ENCODE measurements at regions not wholly inside any gene's neighbourhood (a gene's known extent, or its start where the extent isn't known, plus 50 kb on each side); places are given as distances from the start of the nearest gene placed in this dataset.
A peak's percentile ranks its signal among the peaks of the same experiment; 100 is the strongest.

DNA sequence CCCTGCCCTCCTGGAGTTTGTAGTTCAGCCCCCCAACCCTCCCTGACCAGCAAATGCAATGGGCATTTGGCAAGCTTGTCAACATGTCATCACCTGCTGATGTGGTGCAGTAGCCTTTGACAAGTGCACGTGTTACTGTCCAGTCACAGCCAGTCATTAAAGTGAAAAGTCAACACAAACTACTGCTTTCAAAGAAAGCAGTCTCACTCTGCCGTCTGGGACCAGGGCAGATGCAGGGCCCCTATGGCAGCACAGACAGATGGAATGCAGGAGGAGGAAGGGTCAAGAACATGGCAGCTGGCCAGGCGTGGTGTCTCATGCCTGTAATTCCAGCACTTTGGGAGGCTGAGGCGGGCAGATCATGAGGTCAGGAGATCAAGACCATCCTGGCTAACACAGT is 222.4 kb upstream of the OSR1 start:
- no CpG with 5 or more reads among the region's 4 CpGs for WGBS (ENCODE audit: insufficient coverage, low lambda C conversion rate)
- H3K36me3 ChIP-seq (ENCODE audit: control insufficient read depth, insufficient read depth, low read length): no peaks in the 10 kb centered on the region
- no peak for DNase-seq
- no peak overlapping the region for H3K27ac ChIP-seq (ENCODE audit: low read length)
- H3K9me3 ChIP-seq (ENCODE audit: control insufficient read depth, low read depth, low read length): no peaks in the 10 kb centered on the region
- H3K27me3 ChIP-seq (ENCODE audit: control insufficient read depth, insufficient read depth, low read length): no peaks in the 10 kb centered on the region
- H3K4me1 ChIP-seq (ENCODE audit: control insufficient read depth, insufficient read depth, low read length): no peaks in the 10 kb centered on the region
- H3K4me3 ChIP-seq (ENCODE audit: low read length): no peak overlapping the region

DNA sequence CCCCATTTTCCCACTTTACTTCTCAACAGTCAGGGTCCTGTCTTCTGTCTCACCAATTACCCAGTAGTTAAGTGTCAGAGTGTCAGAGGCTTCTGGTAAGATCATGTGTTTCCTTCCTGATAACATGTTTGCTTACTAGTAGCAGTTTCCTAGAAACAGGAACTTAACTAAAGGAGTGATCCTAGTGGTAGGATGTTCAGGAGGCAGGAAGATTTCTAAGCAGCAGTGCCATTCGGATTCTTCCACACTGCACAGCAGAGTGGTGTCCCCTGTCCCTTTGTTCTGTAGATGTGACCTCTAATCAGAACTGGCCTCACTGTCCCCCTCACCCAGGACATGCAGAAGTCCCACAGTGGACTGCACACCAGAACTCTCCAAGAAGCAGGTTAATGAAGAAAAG is 221.8 kb upstream of the OSR1 start:
- Histone ChIP-seq H3K27ac (ENCODE audit: low read length) (no peak overlapping the region), H3K4me3 (ENCODE audit: low read length) (no peak overlapping the region), H3K36me3 (ENCODE audit: control insufficient read depth, insufficient read depth, low read length) (no peaks in the 10 kb centered on the region), H3K4me1 (ENCODE audit: control insufficient read depth, insufficient read depth, low read length) (no peaks in the 10 kb centered on the region), H3K9me3 (ENCODE audit: control insufficient read depth, low read depth, low read length) (no peaks in the 10 kb centered on the region), H3K27me3 (ENCODE audit: control insufficient read depth, insufficient read depth, low read length) (no peaks in the 10 kb centered on the region)
- WGBS (ENCODE audit: insufficient coverage, low lambda C conversion rate): no CpG with 5 or more reads among the region's 1 CpG
- no peak for DNase-seq

DNA sequence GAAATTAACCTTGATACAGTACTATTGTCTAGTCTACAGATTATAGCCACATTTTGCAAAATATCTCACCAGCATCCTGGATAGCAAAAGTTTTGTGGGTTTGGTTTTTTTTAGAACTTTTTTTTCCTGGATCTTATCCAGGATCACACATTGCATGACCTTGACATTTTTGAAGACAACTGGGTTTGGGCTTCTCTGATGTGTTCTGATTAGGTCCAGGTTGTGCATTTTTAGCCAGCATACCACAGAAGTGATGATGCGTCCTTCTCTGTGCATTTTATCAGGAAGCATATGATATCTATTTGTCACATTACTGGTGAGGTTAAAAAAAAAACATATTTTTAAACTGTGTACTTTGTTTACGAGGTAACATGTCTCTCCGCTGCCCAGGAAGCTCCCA is 221.0 kb upstream of the OSR1 start:
- Histone ChIP-seq H3K27ac (ENCODE audit: low read length) (no peak overlapping the region), H3K4me3 (ENCODE audit: low read length) (no peak overlapping the region), H3K4me1 (ENCODE audit: control insufficient read depth, insufficient read depth, low read length) (no peaks in the 10 kb centered on the region), H3K9me3 (ENCODE audit: control insufficient read depth, low read depth, low read length) (no peaks in the 10 kb centered on the region), H3K36me3 (ENCODE audit: control insufficient read depth, insufficient read depth, low read length) (no peaks in the 10 kb centered on the region), H3K27me3 (ENCODE audit: control insufficient read depth, insufficient read depth, low read length) (no peaks in the 10 kb centered on the region)
- no peak for DNase-seq
- WGBS (ENCODE audit: insufficient coverage, low lambda C conversion rate): 86% methylated on average over 1 of the region's 3 CpGs

DNA sequence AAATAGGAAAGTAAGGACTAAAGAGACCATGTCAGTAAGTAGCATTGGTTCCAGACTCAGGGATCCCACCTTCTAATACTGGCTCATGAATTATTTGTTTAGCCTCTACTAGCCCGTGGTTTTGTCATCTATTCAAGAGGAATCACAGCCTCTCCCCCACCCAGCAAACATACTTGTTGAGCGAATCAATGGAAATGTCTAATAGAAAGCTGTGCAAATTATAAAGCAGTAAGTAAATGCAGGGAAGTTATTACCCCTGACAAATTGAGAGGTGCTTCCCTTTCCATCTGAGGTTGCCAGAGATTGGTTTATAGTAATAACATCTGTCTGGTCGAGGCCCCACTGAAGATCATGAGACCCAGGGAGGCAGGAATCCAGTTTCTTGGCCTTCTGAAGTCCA is 219.3 kb upstream of the OSR1 start:
- H3K9me3 ChIP-seq (ENCODE audit: control insufficient read depth, low read depth, low read length): no peaks in the 10 kb centered on the region
- H3K4me3 ChIP-seq (ENCODE audit: low read length): no peak overlapping the region
- H3K4me1 ChIP-seq (ENCODE audit: control insufficient read depth, insufficient read depth, low read length): no peaks in the 10 kb centered on the region
- 77% methylated on average over 3 of the region's 3 CpGs for WGBS (ENCODE audit: insufficient coverage, low lambda C conversion rate)
- no peaks in the 10 kb centered on the region for H3K27me3 ChIP-seq (ENCODE audit: control insufficient read depth, insufficient read depth, low read length)
- no peak overlapping the region for H3K27ac ChIP-seq (ENCODE audit: low read length)
- no peaks in the 10 kb centered on the region for H3K36me3 ChIP-seq (ENCODE audit: control insufficient read depth, insufficient read depth, low read length)
- DNase-seq: no peak

DNA sequence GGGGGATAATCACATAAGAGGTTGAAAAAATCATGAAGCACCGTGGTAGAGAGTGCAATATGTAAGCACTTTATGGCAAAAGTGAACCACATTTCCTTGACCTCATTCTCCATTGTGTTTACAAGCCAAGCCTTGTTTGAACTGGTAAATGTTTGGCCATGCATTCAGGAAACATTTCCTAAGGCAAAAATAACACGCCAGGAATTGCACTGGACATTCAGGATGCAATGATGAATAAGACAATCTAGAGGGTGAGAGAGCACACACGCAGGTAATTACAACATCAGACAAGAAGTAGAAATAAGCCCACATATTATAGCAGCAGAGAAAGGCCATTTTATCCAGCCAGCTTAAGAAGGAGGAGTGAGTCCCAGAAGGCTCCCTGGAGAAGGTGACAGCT is 218.0 kb upstream of the OSR1 start:
- DNase-seq: no peak
- Histone ChIP-seq H3K4me1 (ENCODE audit: control insufficient read depth, insufficient read depth, low read length) (no peaks in the 10 kb centered on the region), H3K4me3 (ENCODE audit: low read length) (no peak overlapping the region), H3K9me3 (ENCODE audit: control insufficient read depth, low read depth, low read length) (no peaks in the 10 kb centered on the region), H3K27me3 (ENCODE audit: control insufficient read depth, insufficient read depth, low read length) (no peaks in the 10 kb centered on the region), H3K36me3 (ENCODE audit: control insufficient read depth, insufficient read depth, low read length) (no peaks in the 10 kb centered on the region), H3K27ac (ENCODE audit: low read length) (no peak overlapping the region)
- 80% methylated on average over 1 of the region's 3 CpGs for WGBS (ENCODE audit: insufficient coverage, low lambda C conversion rate)

DNA sequence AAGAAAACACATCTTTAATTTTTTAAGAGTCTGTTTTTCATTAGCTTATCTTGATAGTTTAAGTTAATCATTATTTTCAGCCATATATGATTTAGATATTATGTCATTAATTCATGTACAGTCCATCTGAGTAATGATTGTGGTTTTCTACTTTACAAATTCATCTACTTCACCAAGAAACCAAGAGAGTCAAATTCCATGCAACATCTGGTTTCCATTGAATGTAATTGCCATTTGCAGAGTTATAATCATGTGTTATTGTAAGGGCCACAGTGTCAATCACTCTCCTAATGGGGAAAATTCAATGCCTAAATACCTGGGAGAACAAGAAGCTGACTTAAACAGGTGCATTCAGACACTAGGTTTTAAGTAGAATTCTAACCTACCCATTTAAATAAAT is 217.2 kb upstream of the OSR1 start:
- H3K4me3 ChIP-seq (ENCODE audit: low read length): no peak overlapping the region
- no peaks in the 10 kb centered on the region for H3K9me3 ChIP-seq (ENCODE audit: control insufficient read depth, low read depth, low read length)
- no peaks in the 10 kb centered on the region for H3K4me1 ChIP-seq (ENCODE audit: control insufficient read depth, insufficient read depth, low read length)
- H3K27ac ChIP-seq (ENCODE audit: low read length): no peak overlapping the region
- no peaks in the 10 kb centered on the region for H3K27me3 ChIP-seq (ENCODE audit: control insufficient read depth, insufficient read depth, low read length)
- no peak for DNase-seq
- no peaks in the 10 kb centered on the region for H3K36me3 ChIP-seq (ENCODE audit: control insufficient read depth, insufficient read depth, low read length)

DNA sequence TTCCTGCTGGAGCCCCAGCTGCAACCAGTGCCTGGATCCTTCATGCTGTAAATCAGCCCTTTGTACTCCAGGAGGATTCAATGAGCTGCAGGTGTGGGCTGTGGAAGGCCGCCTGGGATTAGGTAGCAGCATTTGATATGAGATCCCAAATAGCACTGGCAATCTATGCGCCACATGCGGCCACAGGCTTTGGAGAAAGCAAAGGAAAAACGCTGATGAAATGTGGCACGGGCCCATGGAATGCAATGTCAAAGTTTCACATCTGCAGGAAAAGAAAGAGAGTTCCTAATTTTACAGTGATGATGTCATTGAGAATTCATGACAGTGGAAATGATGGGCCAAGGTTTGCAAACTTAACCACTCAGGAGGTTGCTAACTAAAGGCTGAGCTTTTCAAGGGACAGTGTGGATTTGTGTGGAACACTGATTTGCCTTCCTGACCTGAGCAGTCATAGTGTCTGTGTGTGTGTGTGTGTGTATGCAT is 216.4 kb upstream of the OSR1 start:
- no CpG with 5 or more reads among the region's 5 CpGs for WGBS (ENCODE audit: insufficient coverage, low lambda C conversion rate)
- H3K27me3 ChIP-seq (ENCODE audit: control insufficient read depth, insufficient read depth, low read length): no peaks in the 10 kb centered on the region
- H3K36me3 ChIP-seq (ENCODE audit: control insufficient read depth, insufficient read depth, low read length): no peaks in the 10 kb centered on the region
- H3K4me1 ChIP-seq (ENCODE audit: control insufficient read depth, insufficient read depth, low read length): no peaks in the 10 kb centered on the region
- no peak overlapping the region for H3K4me3 ChIP-seq (ENCODE audit: low read length)
- H3K27ac ChIP-seq (ENCODE audit: low read length): no peak overlapping the region
- DNase-seq: peak; percentile 12 to 27
- H3K9me3 ChIP-seq (ENCODE audit: control insufficient read depth, low read depth, low read length): no peaks in the 10 kb centered on the region

DNA sequence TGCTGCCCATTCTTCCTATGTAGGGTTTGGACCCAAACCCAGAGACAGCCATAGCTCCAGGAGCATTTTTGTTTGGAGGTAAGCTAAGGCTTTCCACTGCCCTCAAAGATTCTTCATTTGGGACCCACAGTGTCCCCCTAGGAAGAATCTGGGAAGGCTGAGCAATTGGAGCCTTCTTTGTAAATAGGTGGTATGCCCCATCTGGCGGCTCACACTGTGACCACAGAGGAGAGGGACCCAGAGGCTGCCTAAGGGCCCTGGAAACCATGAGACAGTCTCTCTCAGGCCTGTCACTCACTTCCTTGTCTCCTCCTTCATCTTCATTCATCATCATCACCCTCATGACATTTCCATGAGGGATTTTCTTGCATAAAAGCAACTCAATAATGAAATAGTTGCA is 215.4 kb upstream of the OSR1 start:
- Histone ChIP-seq H3K27me3 (ENCODE audit: control insufficient read depth, insufficient read depth, low read length) (no peaks in the 10 kb centered on the region), H3K36me3 (ENCODE audit: control insufficient read depth, insufficient read depth, low read length) (no peaks in the 10 kb centered on the region), H3K4me1 (ENCODE audit: control insufficient read depth, insufficient read depth, low read length) (no peaks in the 10 kb centered on the region), H3K27ac (ENCODE audit: low read length) (no peak overlapping the region), H3K4me3 (ENCODE audit: low read length) (no peak overlapping the region), H3K9me3 (ENCODE audit: control insufficient read depth, low read depth, low read length) (no peaks in the 10 kb centered on the region)
- no peak for DNase-seq
- WGBS (ENCODE audit: insufficient coverage, low lambda C conversion rate): no CpG with 5 or more reads among the region's 1 CpG

DNA sequence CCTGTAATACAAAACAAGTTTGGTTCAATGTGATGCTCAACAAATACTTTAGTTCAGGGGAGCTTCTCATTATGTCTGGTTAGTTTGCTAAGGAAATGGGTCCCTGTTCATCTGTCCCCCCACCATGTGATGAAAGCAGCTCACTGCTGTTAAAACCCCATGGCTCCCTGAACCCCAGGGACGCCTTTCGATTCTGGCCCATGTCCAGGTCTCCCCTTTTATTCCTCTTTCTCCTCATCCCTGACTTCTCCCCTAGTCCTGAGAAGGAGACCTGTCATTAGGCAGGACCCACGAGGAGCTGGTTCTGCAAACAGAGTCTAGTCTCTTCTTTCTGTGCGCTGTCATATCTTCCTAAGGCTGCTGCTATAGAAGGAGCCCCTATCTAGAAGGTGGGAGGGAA is 213.3 kb upstream of the OSR1 start:
- no peaks in the 10 kb centered on the region for H3K27me3 ChIP-seq (ENCODE audit: control insufficient read depth, insufficient read depth, low read length)
- no peaks in the 10 kb centered on the region for H3K4me1 ChIP-seq (ENCODE audit: control insufficient read depth, insufficient read depth, low read length)
- no peaks in the 10 kb centered on the region for H3K36me3 ChIP-seq (ENCODE audit: control insufficient read depth, insufficient read depth, low read length)
- H3K9me3 ChIP-seq (ENCODE audit: control insufficient read depth, low read depth, low read length): no peaks in the 10 kb centered on the region
- no peak overlapping the region for H3K27ac ChIP-seq (ENCODE audit: low read length)
- H3K4me3 ChIP-seq (ENCODE audit: low read length): no peak overlapping the region
- no peak for DNase-seq
- 100% methylated on average over 1 of the region's 4 CpGs for WGBS (ENCODE audit: insufficient coverage, low lambda C conversion rate)

DNA sequence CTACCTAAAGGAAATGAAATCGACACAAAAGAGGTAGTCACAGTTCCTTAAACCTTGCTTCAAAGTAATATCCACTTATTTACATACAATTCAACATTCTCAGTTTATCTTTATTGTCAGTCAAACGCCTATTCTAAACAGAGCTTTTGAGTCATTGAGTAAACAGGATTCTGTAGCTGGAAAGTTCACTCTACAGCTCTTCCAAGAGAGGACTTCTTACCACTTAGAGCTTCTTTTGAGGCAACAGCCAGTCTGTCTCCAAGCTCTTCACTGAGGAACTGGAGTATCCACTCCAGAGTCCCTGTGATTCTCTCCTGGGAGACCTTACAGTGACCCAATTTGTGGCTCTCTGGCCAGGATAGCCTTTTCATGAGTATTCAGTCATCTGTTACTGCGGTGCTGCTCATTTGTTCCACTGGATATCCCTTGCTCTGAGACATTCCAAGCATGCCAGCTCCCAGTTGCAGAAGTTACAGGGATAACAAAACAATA is 210.9 kb upstream of the OSR1 start:
- H3K36me3 ChIP-seq (ENCODE audit: control insufficient read depth, insufficient read depth, low read length): no peaks in the 10 kb centered on the region
- no peak overlapping the region for H3K27ac ChIP-seq (ENCODE audit: low read length)
- no peaks in the 10 kb centered on the region for H3K4me1 ChIP-seq (ENCODE audit: control insufficient read depth, insufficient read depth, low read length)
- no peak overlapping the region for H3K4me3 ChIP-seq (ENCODE audit: low read length)
- DNase-seq: no peak
- no peaks in the 10 kb centered on the region for H3K9me3 ChIP-seq (ENCODE audit: control insufficient read depth, low read depth, low read length)
- no peaks in the 10 kb centered on the region for H3K27me3 ChIP-seq (ENCODE audit: control insufficient read depth, insufficient read depth, low read length)
- 33% methylated on average over 1 of the region's 3 CpGs for WGBS (ENCODE audit: insufficient coverage, low lambda C conversion rate)

DNA sequence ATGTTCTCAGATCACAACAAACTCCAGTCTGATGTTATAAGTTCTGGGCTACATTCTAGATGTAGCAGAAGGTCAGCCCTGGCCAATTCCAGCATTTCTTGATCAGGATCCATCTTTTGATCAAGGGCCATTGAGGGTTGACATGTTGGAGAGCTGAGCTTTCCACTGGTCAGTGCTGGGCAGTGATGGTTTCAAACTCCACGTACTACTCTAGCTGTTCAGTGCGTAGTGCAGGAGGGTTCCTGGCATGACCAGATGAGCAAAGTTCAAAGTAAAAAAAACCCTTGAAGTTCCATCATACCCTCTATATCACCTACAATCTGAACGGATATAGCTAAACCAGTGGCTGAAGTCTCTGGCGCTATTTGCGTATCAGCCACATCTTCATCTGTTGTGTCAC is 210.4 kb upstream of the OSR1 start:
- H3K27me3 ChIP-seq (ENCODE audit: control insufficient read depth, insufficient read depth, low read length): no peaks in the 10 kb centered on the region
- WGBS (ENCODE audit: insufficient coverage, low lambda C conversion rate): 100% methylated on average over 2 of the region's 5 CpGs
- H3K27ac ChIP-seq (ENCODE audit: low read length): no peak overlapping the region
- no peak for DNase-seq
- H3K4me1 ChIP-seq (ENCODE audit: control insufficient read depth, insufficient read depth, low read length): no peaks in the 10 kb centered on the region
- H3K4me3 ChIP-seq (ENCODE audit: low read length): no peak overlapping the region
- H3K36me3 ChIP-seq (ENCODE audit: control insufficient read depth, insufficient read depth, low read length): no peaks in the 10 kb centered on the region
- H3K9me3 ChIP-seq (ENCODE audit: control insufficient read depth, low read depth, low read length): no peaks in the 10 kb centered on the region
